ENCODE measurements at regions not wholly inside any gene's neighbourhood (a gene's known extent, or its start where the extent isn't known, plus 50 kb on each side); places are given as distances from the start of the nearest gene placed in this dataset.

GRCh38 chr3:106014518-106014917, 145.7 kb upstream of the CBLB start:
- Histone ChIP-seq H3K27me3 (ENCODE audit: control insufficient read depth in 3 of 3, insufficient read depth in 3 of 3, low read length in 2 of 3) (no peaks in the 10 kb centered on the region), H3K27ac (ENCODE audit: low read depth in 1 of 2, low read length in 1 of 2) (peak overlapping the region in 1 of 2 donors; percentile 33), H3K4me1 (ENCODE audit: control insufficient read depth in 5 of 5, insufficient read depth in 5 of 5, low read length in 5 of 5) (peaks cover 0 to 5% (median 0%) of the 10 kb centered on the region in 5 donors), H3K36me3 (ENCODE audit: control insufficient read depth in 4 of 4, insufficient read depth in 4 of 4, low read length in 4 of 4) (no peaks in the 10 kb centered on the region), H3K9me3 (ENCODE audit: control insufficient read depth in 4 of 4, insufficient read depth in 3 of 4, low read length in 3 of 4) (peaks cover 0 to 1% (median 0%) of the 10 kb centered on the region in 4 donors), H3K9ac (ENCODE audit: insufficient read depth in 1 of 2, low read length in 2 of 2) (no peak overlapping the region), H3K4me3 (no peak overlapping the region)
- ATAC-seq (ENCODE audit: insufficient read depth, low FRiP score): no peak
- TF ChIP-seq CTCF (IDR thresholded peaks at IDR 0.05; ENCODE audit: control extremely low read depth, extremely low read depth): no peak
- 26 to 38% methylated on average over 1 of the region's 1 CpG for WGBS, 2 donors
- no peak for DNase-seq

- no peak overlapping the region for H3K27ac ChIP-seq (ENCODE audit: low read depth in 1 of 2, low read length in 1 of 2)
- no peak overlapping the region for H3K9ac ChIP-seq (ENCODE audit: insufficient read depth in 1 of 2, low read length in 2 of 2)
- no peaks in the 10 kb centered on the region for H3K27me3 ChIP-seq (ENCODE audit: control insufficient read depth in 3 of 3, insufficient read depth in 3 of 3, low read length in 2 of 3)
- peaks cover 0 to 1% (median 0%) of the 10 kb centered on the region in 4 donors for H3K9me3 ChIP-seq (ENCODE audit: control insufficient read depth in 4 of 4, insufficient read depth in 3 of 4, low read length in 3 of 4)
- ATAC-seq (ENCODE audit: insufficient read depth, low FRiP score) (no peak), DNase-seq (no peak)
- H3K36me3 ChIP-seq (ENCODE audit: control insufficient read depth in 4 of 4, insufficient read depth in 4 of 4, low read length in 4 of 4): no peaks in the 10 kb centered on the region
- H3K4me1 ChIP-seq (ENCODE audit: control insufficient read depth in 5 of 5, insufficient read depth in 5 of 5, low read length in 5 of 5): peaks cover 0 to 5% (median 0%) of the 10 kb centered on the region in 5 donors
- no peak for TF ChIP-seq CTCF (IDR thresholded peaks at IDR 0.05; ENCODE audit: control extremely low read depth, extremely low read depth)
- 91 to 95% methylated on average over 3 of the region's 3 CpGs for WGBS, 2 donors
- no peak overlapping the region for H3K4me3 ChIP-seq
Observed at GRCh38 chr3:106014971-106015370, 146.2 kb upstream of the CBLB start.

GRCh38 chr3:106018102-106018501, 149.3 kb upstream of the CBLB start:
- WGBS, 2 donors: 85 to 95% methylated on average over 4 of the region's 4 CpGs
- DNase-seq: no peak
- Histone ChIP-seq H3K36me3 (ENCODE audit: control insufficient read depth in 4 of 4, insufficient read depth in 4 of 4, low read length in 4 of 4) (no peaks in the 10 kb centered on the region), H3K27ac (ENCODE audit: low read depth in 1 of 2, low read length in 1 of 2) (no peak overlapping the region), H3K4me3 (no peak overlapping the region), H3K9ac (ENCODE audit: insufficient read depth in 1 of 2, low read length in 2 of 2) (no peak overlapping the region), H3K4me1 (ENCODE audit: control insufficient read depth in 5 of 5, insufficient read depth in 5 of 5, low read length in 5 of 5) (peaks cover 0 to 5% (median 0%) of the 10 kb centered on the region in 5 donors), H3K9me3 (ENCODE audit: control insufficient read depth in 4 of 4, insufficient read depth in 3 of 4, low read length in 3 of 4) (peaks cover 0 to 1% (median 0%) of the 10 kb centered on the region in 4 donors), H3K27me3 (ENCODE audit: control insufficient read depth in 3 of 3, insufficient read depth in 3 of 3, low read length in 2 of 3) (no peaks in the 10 kb centered on the region)
- no peak for TF ChIP-seq CTCF (IDR thresholded peaks at IDR 0.05; ENCODE audit: control extremely low read depth, extremely low read depth)
- ATAC-seq (ENCODE audit: insufficient read depth, low FRiP score): no peak

- ATAC-seq (ENCODE audit: insufficient read depth, low FRiP score) (no peak), DNase-seq (no peak)
- Histone ChIP-seq H3K9me3 (ENCODE audit: control insufficient read depth in 4 of 4, insufficient read depth in 3 of 4, low read length in 3 of 4) (peaks cover 0 to 1% (median 0%) of the 10 kb centered on the region in 4 donors), H3K9ac (ENCODE audit: insufficient read depth in 1 of 2, low read length in 2 of 2) (no peak overlapping the region), H3K27me3 (ENCODE audit: control insufficient read depth in 3 of 3, insufficient read depth in 3 of 3, low read length in 2 of 3) (no peaks in the 10 kb centered on the region), H3K27ac (ENCODE audit: low read depth in 1 of 2, low read length in 1 of 2) (no peak overlapping the region), H3K4me1 (ENCODE audit: control insufficient read depth in 5 of 5, insufficient read depth in 5 of 5, low read length in 5 of 5) (peaks cover 0 to 5% (median 0%) of the 10 kb centered on the region in 5 donors), H3K4me3 (no peak overlapping the region), H3K36me3 (ENCODE audit: control insufficient read depth in 4 of 4, insufficient read depth in 4 of 4, low read length in 4 of 4) (no peaks in the 10 kb centered on the region)
- no peak for TF ChIP-seq CTCF (IDR thresholded peaks at IDR 0.05; ENCODE audit: control extremely low read depth, extremely low read depth)
- WGBS, 2 donors: 97 to 98% methylated on average over 5 of the region's 5 CpGs
Observed at GRCh38 chr3:106018929-106019550, 150.2 kb upstream of the CBLB start.
